ENCODE measurements at regions not wholly inside any gene's neighbourhood (a gene's known extent, or its start where the extent isn't known, plus 50 kb on each side); places are given as distances from the start of the nearest gene placed in this dataset.

DNA sequence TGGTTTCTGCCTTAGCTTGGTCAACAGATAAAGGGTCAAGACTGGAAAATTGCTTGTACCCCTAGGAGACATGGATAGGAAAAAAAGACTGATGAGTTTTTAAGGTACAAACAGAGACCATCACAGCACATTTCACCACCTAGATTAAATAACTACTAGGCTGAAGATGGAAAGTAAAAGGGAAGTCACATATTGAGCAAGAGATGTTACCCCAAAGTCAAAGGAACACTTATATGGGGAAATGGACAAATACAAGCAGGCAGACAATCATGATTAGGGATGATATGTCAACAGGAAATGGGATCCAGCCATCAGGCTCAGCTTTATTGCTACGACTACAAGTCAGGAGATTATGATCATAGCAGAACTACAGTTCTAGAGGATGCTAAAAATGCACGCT, 1643.1 kb upstream of the CELF4 start:
- no peak for TF ChIP-seq CTCF (IDR thresholded peaks at IDR 0.05; ENCODE audit: insufficient read depth, low read depth, low read length)
- no peak for TF ChIP-seq EZH2 (IDR thresholded peaks at IDR 0.05; ENCODE audit: insufficient read depth, low read length)
